PC-3 (cell line): ENCODE measurements at regions not wholly inside any gene's neighbourhood (a gene's known extent, or its start where the extent isn't known, plus 50 kb on each side); places are given as distances from the start of the nearest gene placed in this dataset.

Experiments
- CTCF ChIP-seq: fragments of 300-600 bp; sonication (generic); conservative IDR thresholded peaks from 2 replicates; pipeline ENCODE4 v1.5.1; 2017; ENCODE audit warnings: antibody characterized with exemption, low read depth, mild to moderate bottlenecking, low read length
- EZH2 ChIP-seq: fragments of 300-600 bp; sonication (generic); IDR thresholded peaks from one replicate; pipeline ENCODE4 v1.6.1; 2017; ENCODE audit warnings: antibody characterized with exemption, mild to moderate bottlenecking, low read length; ENCODE audit not compliant: unreplicated experiment
- EZH2phosphoT487 ChIP-seq: fragments of 300-600 bp; sonication (generic); IDR thresholded peaks from 2 replicates; pipeline ENCODE4 v1.6.1; 2018; ENCODE audit warnings: mild to moderate bottlenecking, antibody characterized with exemption, low read length, borderline replicate concordance

- no peak for TF ChIP-seq CTCF
- TF ChIP-seq EZH2 = no peak
- TF ChIP-seq EZH2phosphoT487 = no peak
Measured at GRCh38 chr1:9425859-9426258, 113.4 kb upstream of the SLC25A33 start.
